ENCODE measurements at regions not wholly inside any gene's neighbourhood (a gene's known extent, or its start where the extent isn't known, plus 50 kb on each side); places are given as distances from the start of the nearest gene placed in this dataset.

- no peaks in the 10 kb centered on the region for H3K9me3 Mint-ChIP-seq
- Histone ChIP-seq H3K4me1 (ENCODE audit: control insufficient read depth, insufficient read depth, low read length) (no peaks in the 10 kb centered on the region), H3K9me3 (ENCODE audit: control insufficient read depth, low read length) (no peaks in the 10 kb centered on the region), H3K4me3 (ENCODE audit: low read length) (no peak overlapping the region), H3K36me3 (ENCODE audit: control insufficient read depth, insufficient read depth, low read length) (no peaks in the 10 kb centered on the region), H3K27me3 (ENCODE audit: control insufficient read depth, insufficient read depth, low read length, poor library complexity, severe bottlenecking) (no peaks in the 10 kb centered on the region), H3K9ac (ENCODE audit: extremely low read depth, low read length, poor library complexity, severe bottlenecking) (no peak overlapping the region), H3K27ac (ENCODE audit: low read depth, low read length) (no peak overlapping the region)
- TF ChIP-seq CTCF (conservative IDR thresholded peaks at IDR 0.05) = no peak
- no peak overlapping the region for H3K4me3 Mint-ChIP-seq
- no peak overlapping the region for H3K27ac Mint-ChIP-seq
- 91 to 92% methylated on average over 4 of the region's 4 CpGs for WGBS, 2 experiments (ENCODE audit: insufficient coverage in 1 of 2, insufficient read length in 1 of 2)
- no peaks in the 10 kb centered on the region for H3K36me3 Mint-ChIP-seq (ENCODE audit: low read depth)
- DNase-seq = no peak
- H3K27me3 Mint-ChIP-seq (ENCODE audit: insufficient read depth) = no peaks in the 10 kb centered on the region
- no peaks in the 10 kb centered on the region for H3K4me1 Mint-ChIP-seq
Observed at GRCh38 chr5:167346461-167346860, 945.0 kb upstream of the WWC1 start.

DNA sequence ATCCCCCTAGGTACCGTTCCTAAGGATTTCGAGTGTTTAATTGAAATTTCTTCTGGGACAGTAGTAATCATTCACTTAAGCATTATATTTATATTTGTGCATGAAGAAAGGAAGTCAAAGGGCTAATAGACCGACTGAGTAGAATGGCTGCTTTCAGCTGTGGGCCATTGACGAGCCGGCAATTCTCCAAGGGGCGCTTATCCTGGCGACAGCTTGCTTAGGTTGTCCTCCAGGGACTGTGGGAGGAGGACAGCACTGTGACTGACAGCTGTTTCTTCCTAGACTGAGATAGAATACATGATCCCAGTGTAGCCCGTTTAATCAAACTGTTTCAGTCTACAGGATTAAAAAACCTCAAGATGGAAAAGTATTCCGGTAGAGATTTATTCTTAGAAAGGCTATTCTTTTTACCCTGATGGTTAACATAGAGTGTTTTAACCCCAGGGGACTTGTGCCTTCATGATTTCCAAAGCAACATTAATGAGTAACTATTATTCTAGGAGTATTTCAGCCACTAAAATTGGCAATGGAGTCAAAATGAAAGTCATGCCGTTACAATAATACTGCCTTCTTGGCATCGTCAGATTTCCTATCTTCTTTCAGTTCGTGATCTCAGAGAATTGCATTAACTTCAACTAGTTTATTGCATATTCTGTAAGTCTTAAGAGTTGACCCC is 943.1 kb upstream of the WWC1 start:
- no peak for DNase-seq
- H3K27me3 Mint-ChIP-seq (ENCODE audit: insufficient read depth) = no peaks in the 10 kb centered on the region
- TF ChIP-seq CTCF (conservative IDR thresholded peaks at IDR 0.05) = no peak
- H3K9me3 Mint-ChIP-seq = no peaks in the 10 kb centered on the region
- no peaks in the 10 kb centered on the region for H3K27me3 ChIP-seq (ENCODE audit: control insufficient read depth, insufficient read depth, low read length, poor library complexity, severe bottlenecking)
- H3K27ac Mint-ChIP-seq = no peak overlapping the region
- WGBS, 2 experiments (ENCODE audit: insufficient coverage in 1 of 2, insufficient read length in 1 of 2) = 82 to 90% methylated on average over 9 to 12 of the region's 12 CpGs
- H3K4me1 Mint-ChIP-seq = no peaks in the 10 kb centered on the region
- no peaks in the 10 kb centered on the region for H3K4me1 ChIP-seq (ENCODE audit: control insufficient read depth, insufficient read depth, low read length)
- no peak overlapping the region for H3K4me3 ChIP-seq (ENCODE audit: low read length)
- H3K27ac ChIP-seq (ENCODE audit: low read depth, low read length) = no peak overlapping the region
- no peaks in the 10 kb centered on the region for H3K36me3 ChIP-seq (ENCODE audit: control insufficient read depth, insufficient read depth, low read length)
- H3K4me3 Mint-ChIP-seq = no peak overlapping the region
- H3K36me3 Mint-ChIP-seq (ENCODE audit: low read depth) = no peaks in the 10 kb centered on the region
- no peaks in the 10 kb centered on the region for H3K9me3 ChIP-seq (ENCODE audit: control insufficient read depth, low read length)
- no peak overlapping the region for H3K9ac ChIP-seq (ENCODE audit: extremely low read depth, low read length, poor library complexity, severe bottlenecking)

- no peak for TF ChIP-seq CTCF (conservative IDR thresholded peaks at IDR 0.05)
- no peaks in the 10 kb centered on the region for H3K4me1 Mint-ChIP-seq
- Histone ChIP-seq H3K27me3 (ENCODE audit: control insufficient read depth, insufficient read depth, low read length, poor library complexity, severe bottlenecking) (no peaks in the 10 kb centered on the region), H3K9ac (ENCODE audit: extremely low read depth, low read length, poor library complexity, severe bottlenecking) (no peak overlapping the region), H3K36me3 (ENCODE audit: control insufficient read depth, insufficient read depth, low read length) (no peaks in the 10 kb centered on the region), H3K27ac (ENCODE audit: low read depth, low read length) (no peak overlapping the region), H3K4me1 (ENCODE audit: control insufficient read depth, insufficient read depth, low read length) (no peaks in the 10 kb centered on the region), H3K9me3 (ENCODE audit: control insufficient read depth, low read length) (no peaks in the 10 kb centered on the region), H3K4me3 (ENCODE audit: low read length) (no peak overlapping the region)
- no peaks in the 10 kb centered on the region for H3K27me3 Mint-ChIP-seq (ENCODE audit: insufficient read depth)
- DNase-seq = no peak
- 93% methylated on average over 3 of the region's 3 CpGs; no CpG with 5 or more reads in 1 of the 2 experiments for WGBS, 2 experiments (ENCODE audit: insufficient coverage in 1 of 2, insufficient read length in 1 of 2)
- no peak overlapping the region for H3K4me3 Mint-ChIP-seq
- H3K9me3 Mint-ChIP-seq = peaks cover 2% of the 10 kb centered on the region
- H3K27ac Mint-ChIP-seq = no peak overlapping the region
- H3K36me3 Mint-ChIP-seq (ENCODE audit: low read depth) = no peaks in the 10 kb centered on the region
Observed at GRCh38 chr5:167348980-167349379, 942.5 kb upstream of the WWC1 start.

Measured in endodermal cell (in vitro differentiated cells).